GM18520 (cell line): ENCODE measurements at regions not wholly inside any gene's neighbourhood (a gene's known extent, or its start where the extent isn't known, plus 50 kb on each side); places are given as distances from the start of the nearest gene placed in this dataset.
"Not testable (repeated sequence)": the region's sequence is repeated elsewhere in the genome, so short reads cannot be mapped to it uniquely, and the experiment has no call there.

ENCODE experiments used
- ATAC-seq: cut with Tn5 transposase; IDR thresholded peaks from one replicate; pipeline ENCODE4 v1.9.1; 2021; ENCODE audit not compliant: unreplicated experiment

- ATAC-seq = not testable (repeated sequence)
These were observed 50.6 kb upstream of the ZNG1B start for GRCh38 chr2:113386780-113387433.

GRCh38 chr2:113379621-113380020 lies 57.9 kb upstream of the ZNG1B start:
- not testable (repeated sequence) for ATAC-seq

DNA sequence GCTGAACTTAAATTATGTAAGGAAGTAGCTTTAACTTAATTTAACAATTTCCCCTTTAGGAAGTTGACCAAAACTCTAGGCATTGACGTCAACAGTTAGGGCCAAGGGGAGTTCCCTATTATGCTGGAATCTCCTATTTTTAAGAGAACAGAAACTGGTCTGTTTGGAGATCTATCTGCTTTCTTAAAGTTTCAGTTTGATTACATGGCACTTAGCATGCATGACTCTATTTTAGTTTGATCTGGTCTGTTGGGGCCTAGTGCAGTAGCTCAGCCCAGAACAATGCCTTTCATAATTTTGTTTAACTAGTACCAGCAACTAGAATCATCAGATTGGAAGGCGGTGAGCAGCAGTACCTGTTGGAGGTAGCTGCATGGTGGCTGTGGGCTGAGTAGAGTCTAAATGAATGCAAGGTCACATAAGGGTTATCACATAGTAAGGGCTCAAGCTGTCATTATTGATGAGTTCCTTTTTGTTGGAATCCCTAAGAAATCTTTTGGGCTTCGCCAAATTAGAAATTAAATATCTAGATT lies 60.5 kb upstream of the ZNG1B start:
- ATAC-seq = peak; percentile 80

GRCh38 chr2:113376253-113376912 lies 61.1 kb upstream of the ZNG1B start:
- ATAC-seq = no peak

DNA sequence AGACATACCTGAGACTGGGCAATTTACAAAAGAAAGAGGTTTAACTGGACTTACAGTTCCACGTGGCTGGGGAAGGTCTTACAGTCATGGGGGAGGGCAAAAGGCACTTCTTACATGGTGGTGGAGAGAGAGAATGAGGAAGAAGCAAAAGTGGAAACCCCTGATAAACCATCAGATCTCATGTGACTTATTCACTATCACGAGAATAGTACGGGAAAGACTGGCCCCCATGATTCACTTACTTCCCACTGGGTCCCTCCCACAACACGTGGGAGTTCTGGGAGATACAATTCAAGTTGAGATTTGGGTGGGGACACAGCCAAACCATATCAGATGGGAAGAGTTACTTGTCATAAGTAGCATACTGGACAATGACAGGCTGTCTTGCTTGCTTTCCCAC lies 62.6 kb upstream of the ZNG1B start:
- not testable (repeated sequence) for ATAC-seq

DNA sequence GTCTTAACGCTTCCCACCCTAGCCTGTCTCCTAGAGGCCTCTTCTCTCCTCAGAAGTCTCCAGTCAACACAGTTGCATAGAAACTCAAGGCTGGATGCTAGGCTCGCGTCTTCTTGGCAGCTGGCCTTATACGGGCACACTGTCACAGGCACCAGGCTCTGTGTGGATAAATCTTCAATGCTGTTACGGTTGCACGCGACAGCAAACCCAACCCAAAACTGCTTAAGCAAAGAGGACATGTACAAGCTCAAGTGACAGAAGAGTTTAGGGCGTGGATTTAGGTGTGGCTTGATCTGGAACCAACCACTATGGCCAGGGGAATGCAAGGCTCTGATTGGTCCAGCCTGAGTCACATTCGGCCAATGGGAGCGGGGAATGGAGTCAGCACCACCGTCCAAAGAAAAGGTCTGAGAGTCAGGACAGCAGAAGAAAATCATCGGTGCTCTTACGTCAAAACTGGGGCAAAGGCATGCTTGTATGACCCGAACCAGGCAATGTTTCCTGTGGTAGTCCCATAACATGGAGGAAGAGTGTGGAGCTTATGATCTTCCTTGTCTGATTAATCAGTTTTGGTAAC lies 65.1 kb upstream of the ZNG1B start:
- ATAC-seq = not testable (repeated sequence)

DNA sequence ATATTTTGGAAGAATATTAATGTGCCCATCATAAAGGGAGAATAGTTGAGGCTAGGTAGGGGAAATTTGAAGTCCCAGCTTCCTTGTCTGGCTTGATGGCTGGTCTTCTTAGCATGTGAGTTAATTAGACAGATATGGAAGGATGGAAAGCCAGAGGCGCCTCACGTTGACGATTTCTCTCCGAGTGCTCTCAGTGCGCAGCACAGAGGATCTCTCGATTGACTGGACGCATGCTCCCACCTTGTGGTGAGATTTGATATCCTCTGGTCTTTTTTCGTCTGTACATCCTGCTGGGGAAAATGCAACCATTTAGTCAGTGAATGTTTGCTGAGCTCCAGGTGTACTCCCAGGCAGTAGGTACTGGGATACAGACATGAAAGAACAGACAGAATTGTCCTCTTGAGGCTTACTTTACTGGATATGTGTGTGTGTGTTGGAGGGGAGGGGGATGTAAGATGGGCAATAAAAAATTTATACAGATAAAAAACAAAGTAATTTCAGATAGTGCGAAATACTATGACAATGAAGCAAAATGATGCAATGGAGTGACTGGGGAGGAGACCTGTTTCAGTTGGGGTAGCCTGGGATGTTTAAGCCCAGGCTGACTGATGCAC lies 66.9 kb upstream of the ZNG1B start:
- no peak for ATAC-seq

DNA sequence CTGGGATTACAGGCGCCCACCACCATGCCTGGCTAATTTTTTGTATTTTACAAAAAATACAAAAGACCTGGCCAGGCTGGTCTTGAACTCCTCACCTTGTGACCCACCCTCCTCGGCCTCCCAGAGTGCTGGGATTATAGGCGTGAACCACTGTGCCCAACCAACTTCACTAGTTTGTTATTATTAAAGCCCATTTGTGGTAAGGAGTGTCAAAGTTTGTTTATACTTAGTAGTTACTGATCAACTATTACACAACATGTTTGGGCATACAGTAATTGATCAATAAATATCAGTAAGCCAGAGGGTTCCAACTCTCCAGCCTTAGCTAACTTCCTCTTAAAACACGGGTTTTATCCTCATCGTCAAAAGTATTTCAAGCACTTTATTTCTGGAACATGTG lies 67.5 kb upstream of the ZNG1B start:
- no peak for ATAC-seq

- not testable (repeated sequence) for ATAC-seq
These were observed 68.9 kb upstream of the ZNG1B start for GRCh38 chr2:113368581-113368980.

DNA sequence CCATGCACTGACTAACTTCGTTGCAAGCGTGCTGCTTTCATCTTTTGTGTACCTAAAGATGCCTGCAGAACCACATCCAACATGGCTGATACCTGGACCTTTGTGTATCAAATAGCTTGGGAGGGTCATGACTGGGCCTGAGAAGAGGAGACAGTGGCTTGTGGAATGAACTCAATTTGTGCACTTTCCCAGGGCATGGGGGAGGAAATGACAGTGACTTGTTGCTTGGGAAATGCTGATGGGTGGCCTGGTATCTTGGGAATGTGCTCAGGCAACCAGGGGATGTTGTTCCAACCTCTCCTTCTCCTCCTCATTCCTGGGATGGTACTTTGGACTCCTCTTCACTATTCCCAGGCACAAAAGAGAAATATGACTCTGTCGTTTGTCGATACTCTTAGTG lies 70.7 kb upstream of the ZNG1B start:
- ATAC-seq = not testable (repeated sequence)

DNA sequence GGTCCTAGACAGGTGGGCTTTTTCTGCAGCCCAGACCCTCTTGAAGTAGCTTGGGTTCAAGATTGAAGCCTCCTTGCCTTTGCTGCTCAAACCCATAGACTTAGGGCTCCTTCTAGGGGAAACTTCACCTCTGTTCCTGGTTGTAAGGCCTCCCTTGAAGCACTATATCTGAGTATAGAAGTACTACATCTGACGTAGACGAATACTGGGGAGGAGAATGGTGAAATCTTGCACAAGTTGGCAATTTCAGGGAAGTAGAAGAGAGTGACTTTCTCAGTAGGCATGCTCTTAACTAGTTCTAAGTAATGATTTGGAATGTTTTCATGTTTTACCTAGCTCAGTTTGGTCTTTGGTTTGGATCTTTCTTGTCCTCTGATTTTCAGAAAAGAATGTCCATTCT lies 71.7 kb upstream of the ZNG1B start:
- not testable (repeated sequence) for ATAC-seq

DNA sequence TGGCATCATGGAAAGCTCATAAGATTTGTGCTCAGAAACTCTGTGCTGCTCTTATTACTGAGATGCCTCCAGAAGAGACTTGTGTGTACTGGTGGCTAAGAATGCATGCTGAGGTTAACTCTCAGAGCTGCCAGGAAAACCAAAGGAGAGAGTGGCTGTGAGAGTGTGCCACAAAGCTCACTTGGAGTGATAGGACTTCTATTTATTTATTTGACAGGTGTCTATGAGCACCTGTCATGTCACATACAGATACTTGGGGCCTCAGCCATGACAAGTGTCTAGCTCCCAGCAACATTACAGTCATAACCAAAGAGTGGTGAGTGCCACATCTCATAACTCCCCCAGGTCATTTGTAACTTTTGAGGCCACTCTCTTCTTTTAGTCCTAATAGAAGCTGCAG lies 72.2 kb upstream of the ZNG1B start:
- ATAC-seq = not testable (repeated sequence)

- ATAC-seq = no peak
These were observed 76.4 kb upstream of the ZNG1B start for GRCh38 chr2:113361051-113361450.

GRCh38 chr2:113357071-113357470 lies 78.3 kb upstream of the PAX8 start:
- no peak for ATAC-seq

DNA sequence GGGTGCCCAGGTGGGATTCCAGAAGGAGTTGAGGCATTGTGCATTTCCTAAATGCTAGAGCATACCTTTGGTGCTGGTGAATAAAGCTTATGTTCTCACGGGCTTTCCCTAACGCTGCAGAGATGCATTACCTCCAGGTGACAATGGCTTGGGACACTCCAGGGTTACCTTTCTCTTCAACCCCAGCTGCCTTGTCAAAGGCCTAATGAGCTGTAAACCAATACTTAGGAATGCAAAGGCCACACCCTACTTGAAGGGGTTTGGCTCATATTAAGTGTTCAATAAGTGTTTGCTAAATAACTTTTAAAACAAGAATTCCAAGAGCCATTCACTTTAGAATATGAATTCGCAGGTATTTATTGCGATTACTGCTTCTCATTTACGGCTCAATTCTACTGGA lies 77.6 kb upstream of the PAX8 start:
- ATAC-seq = not testable (repeated sequence)

GRCh38 chr2:113355339-113356015 lies 76.8 kb upstream of the PAX8 start:
- not testable (repeated sequence) for ATAC-seq

GRCh38 chr2:113351375-113352355 lies 72.9 kb upstream of the PAX8 start:
- ATAC-seq = no peak

DNA sequence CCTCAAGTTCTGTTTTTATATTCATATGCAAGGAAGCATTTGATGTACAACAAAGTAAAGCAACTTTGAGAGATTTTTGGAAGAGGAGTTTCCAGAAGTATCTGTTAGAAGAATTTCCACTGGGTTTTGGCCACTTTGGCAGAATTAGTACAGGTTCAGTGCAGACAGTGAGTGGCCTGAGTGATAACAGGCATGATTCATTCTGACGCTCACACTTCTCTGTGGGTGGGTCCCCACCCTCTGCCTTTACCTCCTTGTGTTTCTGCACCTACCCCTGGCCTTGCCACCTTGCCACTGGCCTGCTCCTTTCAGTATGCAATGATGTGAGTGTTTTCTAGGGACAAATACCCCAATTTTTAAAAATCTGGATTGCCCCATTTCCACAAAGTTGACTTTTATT lies 65.1 kb upstream of the PAX8 start:
- not testable (repeated sequence) for ATAC-seq

DNA sequence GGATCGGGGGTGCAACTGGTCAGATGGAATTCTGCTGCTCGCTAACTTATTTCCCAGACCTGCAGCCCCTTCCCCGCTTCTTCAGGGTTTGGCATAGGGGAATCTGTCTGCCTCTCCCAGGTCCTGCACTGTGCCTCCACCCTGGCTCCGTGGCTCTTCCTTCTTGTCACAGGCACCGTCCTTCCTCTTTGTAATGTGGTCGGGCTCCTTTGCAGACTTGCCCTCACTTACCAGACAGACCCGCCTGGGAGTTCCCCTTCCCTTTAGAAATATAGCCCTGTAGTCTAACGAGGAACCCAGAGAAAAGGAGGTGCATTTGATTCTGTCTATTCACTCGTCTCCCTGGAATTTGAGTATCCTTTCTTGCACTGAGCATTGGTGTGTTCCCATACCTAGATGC lies 63.9 kb upstream of the PAX8 start:
- ATAC-seq = no peak

DNA sequence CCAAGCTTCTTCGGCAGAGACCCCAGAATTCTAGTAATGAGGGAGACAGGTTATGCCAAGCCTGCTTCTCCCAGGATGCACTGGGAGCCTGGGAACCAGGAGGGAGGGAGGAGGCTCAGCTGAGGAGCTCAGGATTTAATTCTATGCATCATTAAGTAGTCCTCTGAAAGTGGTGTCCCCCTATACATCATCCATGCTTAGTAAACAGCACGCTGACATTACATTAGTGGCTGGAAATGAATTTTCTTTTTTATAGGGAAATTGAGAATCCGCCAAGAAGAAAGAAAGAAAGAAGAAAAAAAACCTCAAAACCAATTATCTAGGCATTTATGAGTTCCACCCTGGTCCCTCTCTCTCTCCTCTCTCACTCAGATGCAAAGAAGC lies 63.1 kb upstream of the PAX8 start:
- ATAC-seq = not testable (repeated sequence)
